ENCODE measurements at regions not wholly inside any gene's neighbourhood (a gene's known extent, or its start where the extent isn't known, plus 50 kb on each side); places are given as distances from the start of the nearest gene placed in this dataset.

- TF ChIP-seq, protein P1, sequence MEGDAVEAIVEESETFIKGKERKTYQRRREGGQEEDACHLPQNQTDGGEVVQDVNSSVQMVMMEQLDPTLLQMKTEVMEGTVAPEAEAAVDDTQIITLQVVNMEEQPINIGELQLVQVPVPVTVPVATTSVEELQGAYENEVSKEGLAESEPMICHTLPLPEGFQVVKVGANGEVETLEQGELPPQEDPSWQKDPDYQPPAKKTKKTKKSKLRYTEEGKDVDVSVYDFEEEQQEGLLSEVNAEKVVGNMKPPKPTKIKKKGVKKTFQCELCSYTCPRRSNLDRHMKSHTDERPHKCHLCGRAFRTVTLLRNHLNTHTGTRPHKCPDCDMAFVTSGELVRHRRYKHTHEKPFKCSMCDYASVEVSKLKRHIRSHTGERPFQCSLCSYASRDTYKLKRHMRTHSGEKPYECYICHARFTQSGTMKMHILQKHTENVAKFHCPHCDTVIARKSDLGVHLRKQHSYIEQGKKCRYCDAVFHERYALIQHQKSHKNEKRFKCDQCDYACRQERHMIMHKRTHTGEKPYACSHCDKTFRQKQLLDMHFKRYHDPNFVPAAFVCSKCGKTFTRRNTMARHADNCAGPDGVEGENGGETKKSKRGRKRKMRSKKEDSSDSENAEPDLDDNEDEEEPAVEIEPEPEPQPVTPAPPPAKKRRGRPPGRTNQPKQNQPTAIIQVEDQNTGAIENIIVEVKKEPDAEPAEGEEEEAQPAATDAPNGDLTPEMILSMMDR (IDR thresholded peaks at IDR 0.05; ENCODE audit: insufficient read depth, low read length, severe bottlenecking): no peak
- H3K4me3 ChIP-seq (ENCODE audit: low read depth, low read length): no peak overlapping the region
- DNase-seq (ENCODE audit: low read depth): no peak
- H3K36me3 ChIP-seq (ENCODE audit: control insufficient read depth, insufficient read depth, low read length): no peaks in the 10 kb centered on the region
- no peaks in the 10 kb centered on the region for H3K27me3 ChIP-seq (ENCODE audit: control insufficient read depth, insufficient read depth, low read length)
- FAIRE-seq: no peak
Observed at GRCh38 chr1:99137554-99138206, 126.6 kb upstream of the PLPPR4 start.

DNA sequence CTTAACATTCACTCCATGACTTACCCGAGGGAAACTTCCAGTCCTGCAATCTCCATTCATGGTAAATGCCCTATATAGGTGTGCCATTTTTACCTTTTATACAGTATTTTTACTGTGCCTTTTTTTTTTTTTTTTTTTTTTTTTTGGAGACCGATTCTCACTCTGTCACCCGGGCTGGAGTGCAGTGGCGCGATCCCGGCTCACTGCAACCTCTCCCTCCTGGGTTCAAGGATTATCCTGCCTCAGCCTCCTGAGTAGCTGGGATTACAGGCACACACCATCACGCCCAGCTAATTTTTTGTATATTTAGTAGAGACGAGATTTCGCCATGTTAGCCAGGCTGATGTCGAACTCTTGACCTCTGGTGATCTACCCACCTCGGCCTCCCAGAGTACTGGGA lies 124.4 kb upstream of the PLPPR4 start:
- Histone ChIP-seq H3K27me3 (ENCODE audit: control insufficient read depth, insufficient read depth, low read length) (no peaks in the 10 kb centered on the region), H3K36me3 (ENCODE audit: control insufficient read depth, insufficient read depth, low read length) (no peaks in the 10 kb centered on the region), H3K4me3 (ENCODE audit: low read depth, low read length) (no peak overlapping the region)
- TF ChIP-seq, protein P1 (IDR thresholded peaks at IDR 0.05; ENCODE audit: insufficient read depth, low read length, severe bottlenecking): no peak
- DNase-seq (ENCODE audit: low read depth): no peak
- FAIRE-seq: no peak

DNA sequence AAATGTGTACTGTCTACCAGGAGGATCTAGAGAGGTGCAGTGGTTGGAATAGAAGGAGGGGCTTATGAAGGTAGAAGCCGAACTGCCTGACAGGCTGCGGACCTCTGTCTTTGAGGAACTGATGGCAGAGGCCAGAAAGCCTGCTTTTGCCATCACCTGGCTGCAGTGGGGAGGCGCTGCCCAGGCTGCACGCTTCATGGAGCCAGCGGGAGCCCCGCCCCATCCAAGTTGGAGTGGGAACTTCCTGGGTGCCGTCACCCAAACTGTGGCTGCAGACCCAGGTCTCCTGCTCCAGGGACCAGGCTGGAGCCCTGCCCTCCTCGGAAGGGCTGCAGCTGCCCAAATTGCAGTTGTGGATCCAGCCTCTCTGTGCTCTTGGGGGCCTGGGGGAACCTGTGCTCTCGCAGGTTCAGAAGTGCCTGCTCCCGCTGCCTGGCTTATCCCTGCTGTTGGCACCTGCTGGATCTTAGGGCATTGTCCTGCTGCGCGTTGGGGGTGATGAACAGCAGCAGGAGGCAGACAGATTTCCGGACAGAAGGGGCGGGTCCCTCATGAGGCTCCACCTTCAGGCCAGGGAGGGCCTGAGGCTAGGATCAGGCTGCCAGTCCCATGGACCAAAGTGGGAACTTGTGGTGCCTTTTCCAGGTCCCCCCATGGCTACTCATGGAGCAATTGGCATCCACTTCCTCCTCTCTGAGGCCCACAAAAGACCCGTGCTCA lies 118.0 kb upstream of the PLPPR4 start:
- TF ChIP-seq, protein P1 (IDR thresholded peaks at IDR 0.05; ENCODE audit: insufficient read depth, low read length, severe bottlenecking): no peak
- no peak overlapping the region for H3K4me3 ChIP-seq (ENCODE audit: low read depth, low read length)
- FAIRE-seq (no peak), DNase-seq (ENCODE audit: low read depth) (no peak)
- no peaks in the 10 kb centered on the region for H3K36me3 ChIP-seq (ENCODE audit: control insufficient read depth, insufficient read depth, low read length)
- no peaks in the 10 kb centered on the region for H3K27me3 ChIP-seq (ENCODE audit: control insufficient read depth, insufficient read depth, low read length)

DNA sequence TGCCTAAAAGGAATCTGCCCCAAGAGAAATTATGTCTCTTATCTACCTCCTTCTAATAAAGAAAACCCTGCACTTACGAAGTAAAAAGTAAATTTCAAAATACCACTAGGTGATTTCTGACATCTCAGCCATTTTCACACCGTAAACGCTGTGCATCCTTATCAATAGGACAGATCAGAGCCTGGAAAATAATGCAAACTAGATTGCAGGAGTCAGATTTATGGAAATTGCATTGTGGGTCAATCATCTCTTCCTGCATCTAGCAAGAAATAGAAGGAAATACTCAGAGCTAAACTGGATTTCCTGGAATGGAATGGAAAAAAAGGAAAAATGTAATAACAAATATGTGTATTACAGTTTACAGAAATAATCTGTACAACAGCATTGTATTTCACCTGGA lies 114.3 kb upstream of the PLPPR4 start:
- H3K4me3 ChIP-seq (ENCODE audit: low read depth, low read length): no peak overlapping the region
- TF ChIP-seq, protein P1 (IDR thresholded peaks at IDR 0.05; ENCODE audit: insufficient read depth, low read length, severe bottlenecking): no peak
- H3K36me3 ChIP-seq (ENCODE audit: control insufficient read depth, insufficient read depth, low read length): no peaks in the 10 kb centered on the region
- no peak for FAIRE-seq
- no peak for DNase-seq (ENCODE audit: low read depth)
- no peaks in the 10 kb centered on the region for H3K27me3 ChIP-seq (ENCODE audit: control insufficient read depth, insufficient read depth, low read length)

GRCh38 chr1:99152132-99152531 lies 112.2 kb upstream of the PLPPR4 start:
- TF ChIP-seq, protein P1 (IDR thresholded peaks at IDR 0.05; ENCODE audit: insufficient read depth, low read length, severe bottlenecking): no peak
- Histone ChIP-seq H3K4me3 (ENCODE audit: low read depth, low read length) (no peak overlapping the region), H3K27me3 (ENCODE audit: control insufficient read depth, insufficient read depth, low read length) (no peaks in the 10 kb centered on the region), H3K36me3 (ENCODE audit: control insufficient read depth, insufficient read depth, low read length) (no peaks in the 10 kb centered on the region)
- no peak for FAIRE-seq
- DNase-seq (ENCODE audit: low read depth): no peak

Data from bronchial epithelial cell (primary cell).